H1 (cell line): ENCODE measurements at regions not wholly inside any gene's neighbourhood (a gene's known extent, or its start where the extent isn't known, plus 50 kb on each side); places are given as distances from the start of the nearest gene placed in this dataset.

ENCODE experiments used
- CTCF ChIA-PET: fragments of 300-600 bp; sonication (Branson Sonifier 250); formaldehyde crosslinking; loops from one replicate; lab custom pipeline; 2021; ENCODE audit not compliant: partially characterized antibody; lab: Charles Lee
- POLR2A ChIA-PET: fragments of 300-600 bp; sonication (Branson Sonifier 250); formaldehyde crosslinking; loops from one replicate; lab custom pipeline; 2021; ENCODE audit warnings: inconsistent platforms; ENCODE audit not compliant: partially characterized antibody; lab: Charles Lee
- DNase-seq, 2 experiments: peaks; one replicate each; pipeline versions ENCODE4 v3.0.0 to v3.0.0-alpha.2; 2010 to 2022; ENCODE audit warnings: low spot score in 2 of 2, low read depth in 1 of 2, mixed read lengths in 1 of 2
- FAIRE-seq: peaks from 2 replicates; lab custom pipeline; 2011; peaks lifted over from hg19 to GRCh38; lab: Jason Lieb, UNC
- H2AFZ ChIP-seq: 2 replicates; pipeline ENCODE4 v1.8.1; 2012; ENCODE audit warnings: low read length, inconsistent platforms
- H2AK5ac ChIP-seq: 2 replicates; pipeline ENCODE4 v1.6.1; 2013; ENCODE audit warnings: low read depth, low read length
- H2BK120ac ChIP-seq: replicated peaks from 2 replicates; pipeline ENCODE3; 2013; ENCODE audit warnings: low read depth, low read length, inconsistent platforms
- H2BK12ac ChIP-seq: 2 replicates; pipeline ENCODE4 v1.6.1; 2013; ENCODE audit warnings: low read depth, low read length
- H2BK15ac ChIP-seq: 2 replicates; pipeline ENCODE4 v1.6.1; 2013; ENCODE audit warnings: low read length
- H2BK20ac ChIP-seq: 2 replicates; pipeline ENCODE4 v1.6.1; 2013; ENCODE audit warnings: low read length
- H2BK5ac ChIP-seq: 2 replicates; pipeline ENCODE4 v1.6.1; 2013; ENCODE audit warnings: low read depth, low read length
- H3K14ac ChIP-seq: 2 replicates; pipeline ENCODE4 v1.6.1; 2013; ENCODE audit warnings: inconsistent platforms; ENCODE audit not compliant: insufficient read length
- H3K18ac ChIP-seq: 2 replicates; pipeline ENCODE4 v1.6.1; 2013; ENCODE audit warnings: low read length; ENCODE audit errors: extremely low read depth
- H3K23ac ChIP-seq: 2 replicates; pipeline ENCODE4 v1.6.1; 2013; ENCODE audit warnings: inconsistent platforms; ENCODE audit not compliant: insufficient read length
- H3K23me2 ChIP-seq: 2 replicates; pipeline ENCODE4 v1.6.1; 2013; ENCODE audit warnings: low read depth, low read length
- H3K27ac ChIP-seq: 2 replicates; pipeline ENCODE4 v1.6.1; 2011; ENCODE audit warnings: low read depth, low read length, inconsistent platforms
- H3K27me3 ChIP-seq, 4 experiments: replicated peaks in 1 of 4; 1 replicate in 1 of 4; 2 replicates in 3 of 4; pipeline versions ENCODE4 v1.6.1 to v1.8.1; 2011 to 2013; ENCODE audit warnings: low read length in 3 of 4, mild to moderate bottlenecking in 3 of 4, inconsistent platforms in 2 of 4, mixed read lengths in 2 of 4, moderate library complexity in 1 of 4; ENCODE audit not compliant: control insufficient read depth in 3 of 4, insufficient read depth in 3 of 4; ENCODE audit errors: extremely low read depth in 1 of 4
- H3K36me3 ChIP-seq, 4 experiments: 2 replicates each; pipeline versions ENCODE4 v1.6.1 to v1.8.1; 2011 to 2013; ENCODE audit warnings: mild to moderate bottlenecking in 4 of 4, low read length in 3 of 4, moderate library complexity in 2 of 4, control low read depth in 1 of 4, inconsistent platforms in 1 of 4; ENCODE audit not compliant: insufficient read depth in 4 of 4, control insufficient read depth in 2 of 4
- H3K4ac ChIP-seq: replicated peaks from 2 replicates; pipeline ENCODE3; 2013; ENCODE audit warnings: low read length, low read depth, mixed read lengths, inconsistent platforms; ENCODE audit not compliant: insufficient read length
- H3K4me1 ChIP-seq, 4 experiments: replicated peaks in 1 of 4; 1 replicate in 1 of 4; 2 replicates in 3 of 4; pipeline versions ENCODE4 v1.6.1 to v1.8.1; 2011 to 2013; ENCODE audit warnings: low read length in 3 of 4, inconsistent platforms in 2 of 4, mixed read lengths in 1 of 4; ENCODE audit not compliant: insufficient read depth in 4 of 4, control insufficient read depth in 3 of 4
- H3K4me2 ChIP-seq, 2 experiments: 2 replicates each; pipeline versions ENCODE4 v1.6.1 to v1.8.1; 2011 to 2013; ENCODE audit warnings: low read depth in 2 of 2, low read length in 2 of 2, control low read depth in 1 of 2, inconsistent platforms in 1 of 2, mild to moderate bottlenecking in 1 of 2; ENCODE audit not compliant: insufficient read depth in 1 of 2
- H3K4me3 ChIP-seq, 4 experiments: fragments of 200-600, 300-600 bp in 1 of 4; sonication (generic), shearing (Covaris generic), sonication (Bioruptor Twin) in 1 of 4; 2 replicates each; pipeline versions ENCODE4 v1.5.1 to v1.8.1; 2011 to 2016; ENCODE audit warnings: low read length in 4 of 4, low read depth in 3 of 4, control low read depth in 2 of 4, inconsistent platforms in 2 of 4, mild to moderate bottlenecking in 2 of 4, mixed read lengths in 1 of 4, moderate library complexity in 1 of 4; ENCODE audit not compliant: insufficient read depth in 2 of 4; ENCODE audit errors: extremely low read depth in 1 of 4
- H3K56ac ChIP-seq: replicated peaks from 2 replicates; pipeline ENCODE3; 2013; ENCODE audit warnings: low read depth, mild to moderate bottlenecking, mixed read lengths, low read length, inconsistent platforms; ENCODE audit not compliant: insufficient read length
- H3K79me1 ChIP-seq: 2 replicates; pipeline ENCODE4 v1.6.1; 2013; ENCODE audit warnings: low read depth, low read length, control low read depth
- H3K79me2 ChIP-seq, 2 experiments: 2 replicates each; pipeline versions ENCODE4 v1.6.1 to v1.8.1; 2012 to 2013; ENCODE audit warnings: low read length in 2 of 2, mild to moderate bottlenecking in 2 of 2, inconsistent platforms in 1 of 2; ENCODE audit not compliant: insufficient read depth in 2 of 2, control insufficient read depth in 1 of 2
- H3K9ac ChIP-seq, 4 experiments: replicated peaks in 1 of 4; 1 replicate in 1 of 4; 2 replicates in 3 of 4; pipeline versions ENCODE4 v1.6.1 to v1.8.1; 2011 to 2013; ENCODE audit warnings: low read depth in 3 of 4, low read length in 3 of 4, control low read depth in 2 of 4, mild to moderate bottlenecking in 2 of 4, moderate library complexity in 2 of 4, inconsistent platforms in 1 of 4; ENCODE audit errors: extremely low read depth in 1 of 4
- H3K9me3 ChIP-seq, 2 experiments: 2 replicates each; pipeline versions ENCODE4 v1.6.1 to v1.8.1; 2012 to 2013; ENCODE audit warnings: mild to moderate bottlenecking in 2 of 2, moderate library complexity in 2 of 2, control low read depth in 1 of 2, inconsistent platforms in 1 of 2, low read depth in 1 of 2, low read length in 1 of 2, mixed read lengths in 1 of 2; ENCODE audit not compliant: insufficient read depth in 2 of 2
- H4K20me1 ChIP-seq, 2 experiments: replicated peaks in 1 of 2; 2 replicates each; pipeline versions ENCODE3 to v1.8.1; 2011 to 2013; ENCODE audit warnings: inconsistent platforms in 2 of 2, low read length in 2 of 2, mild to moderate bottlenecking in 1 of 2; ENCODE audit not compliant: insufficient read depth in 2 of 2, control insufficient read depth in 1 of 2
- H4K5ac ChIP-seq: 2 replicates; pipeline ENCODE4 v1.6.1; 2013; ENCODE audit warnings: low read length, low read depth, mixed read lengths, inconsistent platforms; ENCODE audit not compliant: insufficient read length
- H4K8ac ChIP-seq: 2 replicates; pipeline ENCODE4 v1.8.0; 2013; ENCODE audit warnings: mild to moderate bottlenecking, moderate library complexity, low read length, inconsistent platforms; ENCODE audit not compliant: insufficient read depth; ENCODE audit errors: extremely low read depth
- H4K91ac ChIP-seq: replicated peaks from 2 replicates; pipeline ENCODE3; 2013; ENCODE audit warnings: low read length, mixed read lengths, inconsistent platforms; ENCODE audit not compliant: insufficient read length
- BACH1 ChIP-seq: IDR thresholded peaks from 2 replicates; pipeline ENCODE4 v1.6.1; 2012; ENCODE audit warnings: low read length, improper control_type of control experiment
- CBX5 ChIP-seq: fragments of 300-800, 300-1000 bp; sonication (generic); IDR thresholded peaks from 2 replicates; pipeline ENCODE4 v1.7.1; 2016; ENCODE audit warnings: antibody characterized with exemption, low read length, low read depth
- CHD1 ChIP-seq: IDR thresholded peaks from 2 replicates; pipeline ENCODE4 v1.6.1; 2012; ENCODE audit warnings: low read depth, low read length, improper control_type of control experiment
- CTBP2 ChIP-seq: IDR thresholded peaks from 2 replicates; pipeline ENCODE4 v1.7.0; 2011; ENCODE audit warnings: borderline replicate concordance, mild to moderate bottlenecking, moderate library complexity, mixed read lengths, low read length; ENCODE audit not compliant: insufficient read depth, insufficient read length
- E2F6 ChIP-seq: IDR thresholded peaks from 2 replicates; pipeline ENCODE4 v1.6.1; 2012; ENCODE audit warnings: inconsistent platforms
- GTF2F1 ChIP-seq: IDR thresholded peaks from 2 replicates; pipeline ENCODE4 v1.6.1; 2012; ENCODE audit warnings: low read depth, low read length, improper control_type of control experiment, borderline replicate concordance
- HDAC2 ChIP-seq, 2 experiments: fragments of 300-600 bp in 1 of 2; sonication (generic) in 1 of 2; IDR thresholded peaks; 2 replicates each; pipeline ENCODE4 v1.6.1; 2011 to 2012; ENCODE audit warnings: low read depth in 2 of 2, low read length in 2 of 2, mild to moderate bottlenecking in 2 of 2, moderate library complexity in 2 of 2, borderline replicate concordance in 1 of 2, inconsistent platforms in 1 of 2
- KDM4A ChIP-seq: IDR thresholded peaks from one replicate; pipeline ENCODE4 v1.7.1; 2012; ENCODE audit warnings: low read depth, mild to moderate bottlenecking, moderate library complexity, low read length, inconsistent platforms; ENCODE audit not compliant: severe bottlenecking
- NANOG ChIP-seq: IDR thresholded peaks from 2 replicates; pipeline ENCODE4 v1.6.1; 2011; ENCODE audit warnings: low read length, low read depth, mild to moderate bottlenecking, inconsistent platforms; ENCODE audit not compliant: insufficient read depth, poor library complexity, severe bottlenecking
- TBP ChIP-seq: IDR thresholded peaks from 2 replicates; pipeline ENCODE4 v1.6.1; 2011; ENCODE audit warnings: low read depth, low read length, improper control_type of control experiment
- WGBS, 2 experiments: shearing (Covaris generic) in 1 of 2; methylation state at CpG; one replicate each; pipeline versions ENCODE4 v1.1.6 to v1.1.7; 2013 to 2015; ENCODE audit warnings: low lambda C conversion rate in 2 of 2, mixed read lengths in 2 of 2, inconsistent platforms in 1 of 2, low coverage in 1 of 2, missing lambda C conversion rate in 1 of 2; ENCODE audit not compliant: insufficient replicate concordance in 2 of 2, insufficient coverage in 1 of 2, insufficient read length in 1 of 2; ENCODE audit errors: extremely low coverage in 1 of 2, missing lambda C conversion rate in 1 of 2; 5-methylcytosine and 5-hydroxymethylcytosine counted together
- TF ChIP-seq, protein P1 (sequence below): IDR thresholded peaks from 2 replicates; pipeline ENCODE4 v1.6.1; 2011; ENCODE audit warnings: low read length, improper control_type of control experiment
- TF ChIP-seq, protein P2 (sequence below): IDR thresholded peaks from 2 replicates; pipeline ENCODE4 v1.6.1; 2011; ENCODE audit warnings: low read depth, mild to moderate bottlenecking, low read length; ENCODE audit not compliant: insufficient read depth

GRCh38 chr13:80931766-80932165 is 590.8 kb upstream of the SPRY2 start:
- H2BK12ac ChIP-seq = no peak overlapping the region
- no peaks in the 10 kb centered on the region for H3K79me2 ChIP-seq
- H3K23me2 ChIP-seq = no peaks in the 10 kb centered on the region; the same call in 1 of the 2 replicates
- CTCF ChIA-PET = no interaction called here
- H3K4me2 ChIP-seq = no peak overlapping the region
- H4K20me1 ChIP-seq = no peaks in the 10 kb centered on the region
- no peak overlapping the region for H2AFZ ChIP-seq
- H3K9me3 ChIP-seq = no peaks in the 10 kb centered on the region
- no peak overlapping the region for H2BK15ac ChIP-seq
- no peak overlapping the region for H3K27ac ChIP-seq
- H3K9ac ChIP-seq = no peak overlapping the region
- DNase-seq (no peak), FAIRE-seq (no peak)
- no peak overlapping the region for H4K8ac ChIP-seq
- POLR2A ChIA-PET = no interaction called here
- no peak overlapping the region for H3K14ac ChIP-seq
- H3K23ac ChIP-seq = no peak overlapping the region
- H3K4ac ChIP-seq = no peak overlapping the region
- H3K4me1 ChIP-seq = no peaks in the 10 kb centered on the region
- WGBS, 2 experiments = 92% methylated on average over 2 of the region's 2 CpGs; no CpG with 5 or more reads in 1 of the 2 experiments
- no peak overlapping the region for H4K5ac ChIP-seq
- H2AK5ac ChIP-seq = no peak overlapping the region
- no peak overlapping the region for H3K18ac ChIP-seq
- H4K91ac ChIP-seq = no peak overlapping the region
- H3K56ac ChIP-seq = no peak overlapping the region
- no peak overlapping the region for H2BK120ac ChIP-seq
- no peak overlapping the region for H2BK20ac ChIP-seq
- no peaks in the 10 kb centered on the region for H3K27me3 ChIP-seq
- no peak overlapping the region for H3K4me3 ChIP-seq
- no peaks in the 10 kb centered on the region for H3K79me1 ChIP-seq
- H3K36me3 ChIP-seq = no peaks in the 10 kb centered on the region
- H2BK5ac ChIP-seq = no peak overlapping the region
- TF ChIP-seq HDAC2 (IDR thresholded peaks at IDR 0.05; ENCODE audit: borderline replicate concordance in 1 of 2, low read depth in 2 of 2, low read length in 2 of 2) (no peak), KDM4A (no peak), E2F6 (no peak), TBP (no peak), CBX5 (no peak), CHD1 (no peak), GTF2F1 (no peak), CTBP2 (no peak), BACH1 (no peak), NANOG (no peak)
- TF ChIP-seq, protein P1, sequence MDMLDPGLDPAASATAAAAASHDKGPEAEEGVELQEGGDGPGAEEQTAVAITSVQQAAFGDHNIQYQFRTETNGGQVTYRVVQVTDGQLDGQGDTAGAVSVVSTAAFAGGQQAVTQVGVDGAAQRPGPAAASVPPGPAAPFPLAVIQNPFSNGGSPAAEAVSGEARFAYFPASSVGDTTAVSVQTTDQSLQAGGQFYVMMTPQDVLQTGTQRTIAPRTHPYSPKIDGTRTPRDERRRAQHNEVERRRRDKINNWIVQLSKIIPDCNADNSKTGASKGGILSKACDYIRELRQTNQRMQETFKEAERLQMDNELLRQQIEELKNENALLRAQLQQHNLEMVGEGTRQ = no peak
- TF ChIP-seq, protein P2, sequence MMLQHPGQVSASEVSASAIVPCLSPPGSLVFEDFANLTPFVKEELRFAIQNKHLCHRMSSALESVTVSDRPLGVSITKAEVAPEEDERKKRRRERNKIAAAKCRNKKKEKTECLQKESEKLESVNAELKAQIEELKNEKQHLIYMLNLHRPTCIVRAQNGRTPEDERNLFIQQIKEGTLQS = no peak
